ENCODE measurements at regions not wholly inside any gene's neighbourhood (a gene's known extent, or its start where the extent isn't known, plus 50 kb on each side); places are given as distances from the start of the nearest gene placed in this dataset.

- DNase-seq: no peak
These were observed 168.5 kb downstream of the MYLK4 start for GRCh38 chr6:2582268-2582667.

DNA sequence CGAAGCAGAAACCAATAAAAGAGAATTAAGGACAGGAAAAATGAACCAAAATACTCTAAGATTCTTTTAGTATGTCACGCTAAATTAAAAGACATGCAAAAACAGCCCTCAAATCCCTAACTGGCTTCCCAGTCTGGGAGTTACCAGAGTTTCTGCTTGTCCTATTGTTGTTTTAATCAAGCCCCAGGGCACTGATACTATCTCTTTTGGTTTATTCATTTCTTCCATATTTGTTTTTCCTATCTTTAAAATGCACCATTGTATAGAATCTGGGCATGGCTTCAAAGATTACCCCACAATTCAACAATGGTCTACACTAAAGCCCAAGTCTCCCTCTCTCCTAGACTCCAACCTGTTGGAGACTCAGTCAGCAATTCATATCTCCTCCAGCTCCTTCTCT lies 169.1 kb downstream of the MYLK4 start:
- ATAC-seq (ENCODE audit: insufficient read depth, low FRiP score) (no peak), DNase-seq (no peak)
- H3K27me3 ChIP-seq (ENCODE audit: control insufficient read depth in 3 of 3, insufficient read depth in 3 of 3, low read length in 2 of 3): no peaks in the 10 kb centered on the region
- no peak overlapping the region for H3K4me3 ChIP-seq
- peaks cover 0 to 45% (median 15%) of the 10 kb centered on the region in 5 donors for H3K4me1 ChIP-seq (ENCODE audit: control insufficient read depth in 5 of 5, insufficient read depth in 5 of 5, low read length in 5 of 5)
- no peak for TF ChIP-seq CTCF (IDR thresholded peaks at IDR 0.05; ENCODE audit: control extremely low read depth, extremely low read depth)
- H3K9me3 ChIP-seq (ENCODE audit: control insufficient read depth in 4 of 4, insufficient read depth in 3 of 4, low read length in 3 of 4): peaks cover 0 to 3% (median 1%) of the 10 kb centered on the region in 4 donors
- H3K9ac ChIP-seq (ENCODE audit: insufficient read depth in 1 of 2, low read length in 2 of 2): no peak overlapping the region
- 95 to 96% methylated on average over 2 of the region's 2 CpGs for WGBS, 2 donors
- no peaks in the 10 kb centered on the region for H3K36me3 ChIP-seq (ENCODE audit: control insufficient read depth in 4 of 4, insufficient read depth in 4 of 4, low read length in 4 of 4)
- H3K27ac ChIP-seq (ENCODE audit: low read depth in 1 of 2, low read length in 1 of 2): no peak overlapping the region

More at GRCh38 chr6:2582268-2582667, 168.5 kb downstream of the MYLK4 start:
- peaks cover 0 to 3% (median 1%) of the 10 kb centered on the region in 4 donors for H3K9me3 ChIP-seq (ENCODE audit: control insufficient read depth in 4 of 4, insufficient read depth in 3 of 4, low read length in 3 of 4)
- no peaks in the 10 kb centered on the region for H3K36me3 ChIP-seq (ENCODE audit: control insufficient read depth in 4 of 4, insufficient read depth in 4 of 4, low read length in 4 of 4)
- peaks cover 0 to 41% (median 15%) of the 10 kb centered on the region in 5 donors for H3K4me1 ChIP-seq (ENCODE audit: control insufficient read depth in 5 of 5, insufficient read depth in 5 of 5, low read length in 5 of 5)
- H3K4me3 ChIP-seq: no peak overlapping the region
- no peaks in the 10 kb centered on the region for H3K27me3 ChIP-seq (ENCODE audit: control insufficient read depth in 3 of 3, insufficient read depth in 3 of 3, low read length in 2 of 3)
- no peak overlapping the region for H3K27ac ChIP-seq (ENCODE audit: low read depth in 1 of 2, low read length in 1 of 2)
- 86 to 87% methylated on average over 6 of the region's 6 CpGs for WGBS, 2 donors
- no peak for TF ChIP-seq CTCF (IDR thresholded peaks at IDR 0.05; ENCODE audit: control extremely low read depth, extremely low read depth)
- H3K9ac ChIP-seq (ENCODE audit: insufficient read depth in 1 of 2, low read length in 2 of 2): no peak overlapping the region
- ATAC-seq (ENCODE audit: insufficient read depth, low FRiP score): no peak

DNA sequence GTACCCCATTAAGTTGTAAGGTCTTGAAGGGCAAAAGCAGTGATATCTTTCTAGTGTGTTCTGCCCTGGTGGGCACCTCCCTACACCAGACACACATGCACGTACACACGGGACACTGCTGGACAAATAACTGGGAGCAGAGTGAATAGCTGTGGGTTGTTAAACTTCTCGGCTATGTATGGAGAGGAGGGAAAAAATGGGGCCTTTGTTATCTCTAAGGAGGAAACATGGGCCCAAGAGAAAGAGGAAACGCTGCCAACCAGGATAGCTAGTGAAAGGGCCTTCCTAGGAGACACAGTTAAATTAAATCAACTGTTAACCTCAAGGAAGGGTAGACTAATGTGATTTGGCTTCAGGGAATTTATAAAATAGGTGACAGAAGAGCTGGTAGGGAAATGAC lies 169.7 kb downstream of the MYLK4 start:
- Histone ChIP-seq H3K9ac (ENCODE audit: insufficient read depth in 1 of 2, low read length in 2 of 2) (no peak overlapping the region), H3K9me3 (ENCODE audit: control insufficient read depth in 4 of 4, insufficient read depth in 3 of 4, low read length in 3 of 4) (peaks cover 0 to 3% (median 1%) of the 10 kb centered on the region in 4 donors), H3K27me3 (ENCODE audit: control insufficient read depth in 3 of 3, insufficient read depth in 3 of 3, low read length in 2 of 3) (no peaks in the 10 kb centered on the region), H3K4me3 (no peak overlapping the region), H3K4me1 (ENCODE audit: control insufficient read depth in 5 of 5, insufficient read depth in 5 of 5, low read length in 5 of 5) (peaks cover 0 to 48% (median 15%) of the 10 kb centered on the region in 5 donors), H3K36me3 (ENCODE audit: control insufficient read depth in 4 of 4, insufficient read depth in 4 of 4, low read length in 4 of 4) (no peaks in the 10 kb centered on the region), H3K27ac (ENCODE audit: low read depth in 1 of 2, low read length in 1 of 2) (no peak overlapping the region)
- ATAC-seq (ENCODE audit: insufficient read depth, low FRiP score) (no peak), DNase-seq (no peak)
- WGBS, 2 donors: 79 to 84% methylated on average over 4 of the region's 4 CpGs
- no peak for TF ChIP-seq CTCF (IDR thresholded peaks at IDR 0.05; ENCODE audit: control extremely low read depth, extremely low read depth)

All from lung (tissue), 11 donors.